ENCODE measurements at regions not wholly inside any gene's neighbourhood (a gene's known extent, or its start where the extent isn't known, plus 50 kb on each side); places are given as distances from the start of the nearest gene placed in this dataset.

- Histone ChIP-seq H4K8ac (ENCODE audit: extremely low read depth, insufficient read depth, low read length) (no peak overlapping the region), H2BK15ac (ENCODE audit: low read length) (no peak overlapping the region), H3K4me3 (ENCODE audit: extremely low read depth in 1 of 4, insufficient read depth in 2 of 4, low read depth in 3 of 4, low read length in 4 of 4) (no peak overlapping the region), H3K23me2 (ENCODE audit: low read depth, low read length) (no peaks in the 10 kb centered on the region), H3K14ac (ENCODE audit: insufficient read length) (no peak overlapping the region), H2BK5ac (ENCODE audit: low read depth, low read length) (no peak overlapping the region), H3K4me2 (ENCODE audit: insufficient read depth in 1 of 2, low read depth in 2 of 2, low read length in 2 of 2) (no peak overlapping the region), H3K27me3 (replicated peaks in 1 of 4; ENCODE audit: control insufficient read depth in 3 of 4, extremely low read depth in 1 of 4, insufficient read depth in 3 of 4, low read length in 3 of 4) (no peaks in the 10 kb centered on the region), H4K91ac (replicated peaks; ENCODE audit: insufficient read length, low read length) (no peak overlapping the region), H4K20me1 (replicated peaks in 1 of 2; ENCODE audit: control insufficient read depth in 1 of 2, insufficient read depth in 2 of 2, low read length in 2 of 2) (no peaks in the 10 kb centered on the region), H3K79me1 (ENCODE audit: low read depth, low read length) (no peaks in the 10 kb centered on the region), H3K18ac (ENCODE audit: extremely low read depth, low read length) (no peak overlapping the region), H2AFZ (ENCODE audit: low read length) (no peak overlapping the region), H3K79me2 (ENCODE audit: control insufficient read depth in 1 of 2, insufficient read depth in 2 of 2, low read length in 2 of 2) (no peaks in the 10 kb centered on the region), H2AK5ac (ENCODE audit: low read depth, low read length) (no peak overlapping the region), H2BK120ac (replicated peaks; ENCODE audit: low read depth, low read length) (no peak overlapping the region), H3K36me3 (ENCODE audit: control insufficient read depth in 2 of 4, insufficient read depth in 4 of 4, low read length in 3 of 4) (no peaks in the 10 kb centered on the region), H2BK20ac (ENCODE audit: low read length) (no peak overlapping the region), H3K23ac (ENCODE audit: insufficient read length) (no peak overlapping the region), H4K5ac (ENCODE audit: insufficient read length, low read depth, low read length) (no peak overlapping the region), H2BK12ac (ENCODE audit: low read depth, low read length) (no peak overlapping the region), H3K27ac (ENCODE audit: low read depth, low read length) (no peak overlapping the region), H3K9me3 (ENCODE audit: insufficient read depth in 2 of 2, low read depth in 1 of 2, low read length in 1 of 2) (no peaks in the 10 kb centered on the region), H3K9ac (replicated peaks in 1 of 4; ENCODE audit: extremely low read depth in 1 of 4, low read depth in 3 of 4, low read length in 3 of 4) (no peak overlapping the region), H3K56ac (replicated peaks; ENCODE audit: insufficient read length, low read depth, low read length) (no peak overlapping the region), H3K4ac (replicated peaks; ENCODE audit: insufficient read length, low read depth, low read length) (no peak overlapping the region), H3K4me1 (replicated peaks in 1 of 4; ENCODE audit: control insufficient read depth in 3 of 4, insufficient read depth in 4 of 4, low read length in 3 of 4) (peaks cover 0 to 6% (median 1%) of the 10 kb centered on the region in 4 experiments; a peak in 5 of 7 replicates)
- CTCF ChIA-PET (ENCODE audit: partially characterized antibody) = interaction anchor here (0.6 kb wide), 1 partner anchor 92 kb away, joined by 3 read pairs; no protein-coding TSS in a partner anchor
- 96% methylated on average over 3 of the region's 3 CpGs; no CpG with 5 or more reads in 1 of the 2 experiments for WGBS, 2 experiments (ENCODE audit: extremely low coverage in 1 of 2, insufficient coverage in 1 of 2, insufficient read length in 1 of 2, insufficient replicate concordance in 2 of 2, low coverage in 1 of 2, low lambda C conversion rate in 2 of 2, missing lambda C conversion rate in 1 of 2)
- POLR2A ChIA-PET (ENCODE audit: partially characterized antibody) = no interaction called here
- FAIRE-seq (no peak), DNase-seq (ENCODE audit: low read depth in 1 of 2, low spot score in 2 of 2) (no peak)
- TF ChIP-seq ATF3 (IDR thresholded peaks at IDR 0.05; ENCODE audit: insufficient read depth, low read depth, low read length) (no peak), BRCA1 (IDR thresholded peaks at IDR 0.05; ENCODE audit: low read depth, low read length) (no peak), TAF7 (optimal IDR thresholded peaks at IDR 0.05; ENCODE audit: borderline replicate concordance, low read depth, low read length) (no peak), CTBP2 (IDR thresholded peaks at IDR 0.05; ENCODE audit: borderline replicate concordance, insufficient read depth, insufficient read length, low read length) (no peak), SRF (IDR thresholded peaks at IDR 0.05; ENCODE audit: low read depth, low read length) (no peak), RBBP5 (IDR thresholded peaks at IDR 0.05; ENCODE audit: borderline replicate concordance, low read depth, low read length) (no peak), RNF2 (IDR thresholded peaks at IDR 0.05; ENCODE audit: borderline replicate concordance, low read depth, low read length, missing control alignments, poor library complexity, severe bottlenecking) (no peak), SP2 (IDR thresholded peaks at IDR 0.05; ENCODE audit: low read length) (no peak), JUN (IDR thresholded peaks at IDR 0.05; ENCODE audit: low read depth, low read length) (no peak), POLR2AphosphoS5 (IDR thresholded peaks at IDR 0.05; ENCODE audit: low read depth, low read length) (no peak), FOSL1 (IDR thresholded peaks at IDR 0.05; ENCODE audit: insufficient read depth, low read depth, low read length) (no peak), SAP30 (IDR thresholded peaks at IDR 0.05; ENCODE audit: insufficient read depth, insufficient replicate concordance, low read length) (no peak), RXRA (IDR thresholded peaks at IDR 0.05; ENCODE audit: insufficient read depth, low read depth, low read length) (no peak), CEBPB (IDR thresholded peaks at IDR 0.05; ENCODE audit: low read depth, low read length) (no peak)
Observed at GRCh38 chr9:28925157-28925556, 1351.9 kb upstream of the C9orf72 start.
